ENCODE measurements at regions not wholly inside any gene's neighbourhood (a gene's known extent, or its start where the extent isn't known, plus 50 kb on each side); places are given as distances from the start of the nearest gene placed in this dataset.

DNA sequence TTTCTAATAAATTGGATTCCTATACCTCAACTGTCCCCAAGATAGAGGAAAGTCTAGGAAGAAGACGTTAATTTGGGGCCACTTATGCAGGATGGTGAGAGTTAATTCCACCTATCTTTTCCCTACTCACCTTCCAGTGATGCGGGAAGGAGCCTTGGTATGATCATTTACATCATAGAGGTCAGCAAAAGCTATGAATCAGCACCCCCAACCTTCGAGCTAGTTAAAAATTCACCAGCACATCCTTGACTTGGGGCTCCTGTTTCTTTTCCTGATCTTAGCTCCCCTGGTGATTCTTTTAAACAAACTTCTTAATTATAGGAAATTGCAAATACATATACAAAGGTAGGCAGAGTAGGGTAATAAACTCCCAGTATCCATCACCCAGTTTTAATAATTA lies 366.6 kb downstream of the SOX2 start:
- WGBS, result 88% methylated on average over 2 of the region's 3 CpGs

DNA sequence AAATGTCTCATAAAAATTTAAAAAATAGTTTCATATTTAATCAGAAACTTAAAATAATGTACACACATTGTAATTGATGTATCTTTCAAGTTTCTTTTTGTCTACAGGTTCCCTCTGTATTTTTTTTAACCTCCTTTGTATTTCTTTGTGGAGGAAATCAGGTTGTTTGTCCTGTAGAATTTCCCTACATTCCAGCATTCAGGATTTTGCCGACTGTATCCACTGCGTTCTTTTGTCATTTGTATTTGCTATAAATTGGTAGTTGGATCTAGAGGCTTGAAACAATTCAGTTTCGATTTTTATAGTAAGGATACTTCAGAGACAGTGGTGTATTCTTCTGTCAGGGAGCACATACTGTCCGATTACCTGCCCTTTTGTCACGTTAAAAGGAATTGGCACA lies 367.2 kb downstream of the SOX2 start:
- Histone ChIP-seq H3K27ac (ENCODE audit: low read length, poor library complexity, severe bottlenecking) (no peak overlapping the region), H4K8ac (ENCODE audit: low read length) (no peak overlapping the region), H3K79me1 (replicated peaks; ENCODE audit: low read length, poor library complexity, severe bottlenecking) (no peaks in the 10 kb centered on the region), H2AFZ (ENCODE audit: low read depth, low read length) (no peak overlapping the region), H2BK12ac (ENCODE audit: low read length in 2 of 2) (no peak overlapping the region), H3K4me3 (ENCODE audit: insufficient read depth in 1 of 2, low read depth in 1 of 2, low read length in 2 of 2) (no peak overlapping the region), H3K36me3 (ENCODE audit: control insufficient read depth in 1 of 2, insufficient read depth in 2 of 2, low read depth in 1 of 2, low read length in 2 of 2) (no peaks in the 10 kb centered on the region), H3K23ac (ENCODE audit: low read length in 2 of 2) (no peak overlapping the region), H3K27me3 (ENCODE audit: control insufficient read depth in 1 of 2, insufficient read depth in 1 of 2, low read length in 2 of 2) (no peaks in the 10 kb centered on the region), H4K91ac (ENCODE audit: low read length) (no peak overlapping the region), H2BK120ac (ENCODE audit: low read depth, low read length) (no peak overlapping the region), H3K18ac (ENCODE audit: low read depth in 1 of 2, low read length in 2 of 2) (no peak overlapping the region), H3K4me1 (ENCODE audit: control insufficient read depth, insufficient read depth, low read depth, low read length) (peaks cover 7% of the 10 kb centered on the region), H2AK5ac (ENCODE audit: low read length, severe bottlenecking) (no peak overlapping the region), H2BK5ac (ENCODE audit: low read depth, low read length, poor library complexity, severe bottlenecking) (peak overlapping the region; percentile 66), H3K4me2 (ENCODE audit: low read length, poor library complexity, severe bottlenecking) (no peak overlapping the region), H3K9me3 (ENCODE audit: control insufficient read depth, low read length) (peaks cover 2% of the 10 kb centered on the region), H3K9ac (ENCODE audit: low read length) (no peak overlapping the region), H3K4ac (ENCODE audit: low read depth in 1 of 2, low read length in 2 of 2) (no peak overlapping the region), H3K14ac (ENCODE audit: low read length in 2 of 2) (no peak overlapping the region), H2BK15ac (ENCODE audit: low read depth, poor library complexity, severe bottlenecking) (no peak overlapping the region)
- WGBS, result 69% methylated on average over 3 of the region's 5 CpGs
- no peak for DNase-seq

More for the DNA sequence above, 366.6 kb downstream of the SOX2 start:
- H2BK12ac ChIP-seq (ENCODE audit: low read length in 2 of 2), result no peak overlapping the region
- no peak overlapping the region for H3K4ac ChIP-seq (ENCODE audit: low read depth in 1 of 2, low read length in 2 of 2)
- no peak overlapping the region for H4K8ac ChIP-seq (ENCODE audit: low read length)
- no peak overlapping the region for H3K4me3 ChIP-seq (ENCODE audit: insufficient read depth in 1 of 2, low read depth in 1 of 2, low read length in 2 of 2)
- H3K36me3 ChIP-seq (ENCODE audit: control insufficient read depth in 1 of 2, insufficient read depth in 2 of 2, low read depth in 1 of 2, low read length in 2 of 2), result no peaks in the 10 kb centered on the region
- no peaks in the 10 kb centered on the region for H3K27me3 ChIP-seq (ENCODE audit: control insufficient read depth in 1 of 2, insufficient read depth in 1 of 2, low read length in 2 of 2)
- H2AFZ ChIP-seq (ENCODE audit: low read depth, low read length), result no peak overlapping the region
- no peak overlapping the region for H2AK5ac ChIP-seq (ENCODE audit: low read length, severe bottlenecking)
- no peak overlapping the region for H3K23ac ChIP-seq (ENCODE audit: low read length in 2 of 2)
- no peak overlapping the region for H3K14ac ChIP-seq (ENCODE audit: low read length in 2 of 2)
- no peak overlapping the region for H3K4me2 ChIP-seq (ENCODE audit: low read length, poor library complexity, severe bottlenecking)
- H3K27ac ChIP-seq (ENCODE audit: low read length, poor library complexity, severe bottlenecking), result peak overlapping the region; percentile 14
- peaks cover 7% of the 10 kb centered on the region for H3K4me1 ChIP-seq (ENCODE audit: control insufficient read depth, insufficient read depth, low read depth, low read length)
- no peak overlapping the region for H2BK5ac ChIP-seq (ENCODE audit: low read depth, low read length, poor library complexity, severe bottlenecking)
- DNase-seq, result no peak
- H4K91ac ChIP-seq (ENCODE audit: low read length), result no peak overlapping the region
- H3K79me1 ChIP-seq (replicated peaks; ENCODE audit: low read length, poor library complexity, severe bottlenecking), result no peaks in the 10 kb centered on the region
- no peak overlapping the region for H3K18ac ChIP-seq (ENCODE audit: low read depth in 1 of 2, low read length in 2 of 2)
- no peak overlapping the region for H2BK15ac ChIP-seq (ENCODE audit: low read depth, poor library complexity, severe bottlenecking)
- no peak overlapping the region for H2BK120ac ChIP-seq (ENCODE audit: low read depth, low read length)
- H3K9ac ChIP-seq (ENCODE audit: low read length), result no peak overlapping the region
- peaks cover 2% of the 10 kb centered on the region for H3K9me3 ChIP-seq (ENCODE audit: control insufficient read depth, low read length)

DNA sequence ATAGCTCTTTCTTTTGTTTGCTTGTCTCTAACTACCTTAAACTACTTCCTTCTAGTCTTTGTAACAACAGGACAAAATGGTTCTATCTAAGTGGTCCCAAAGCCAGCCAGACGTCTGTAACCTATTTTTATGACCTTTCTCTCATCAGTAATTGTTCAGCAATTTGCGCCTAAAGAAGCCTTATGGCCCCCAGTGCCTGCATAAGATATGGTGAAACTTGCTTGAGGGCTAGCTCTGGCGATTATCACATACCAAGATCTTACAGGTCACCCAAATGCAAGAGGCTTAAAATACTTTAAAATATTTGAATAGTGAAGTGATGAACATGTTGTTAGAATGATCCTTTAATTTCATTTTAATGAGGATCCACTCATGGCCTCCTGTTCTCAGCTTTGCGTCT lies 369.4 kb downstream of the SOX2 start:
- Histone ChIP-seq H3K27ac (ENCODE audit: low read length, poor library complexity, severe bottlenecking) (no peak overlapping the region), H3K4me3 (ENCODE audit: insufficient read depth in 1 of 2, low read depth in 1 of 2, low read length in 2 of 2) (no peak overlapping the region), H4K8ac (ENCODE audit: low read length) (no peak overlapping the region), H3K9me3 (ENCODE audit: control insufficient read depth, low read length) (peaks cover 2% of the 10 kb centered on the region), H3K23ac (ENCODE audit: low read length in 2 of 2) (no peak overlapping the region), H2BK15ac (ENCODE audit: low read depth, poor library complexity, severe bottlenecking) (no peak overlapping the region), H2AFZ (ENCODE audit: low read depth, low read length) (no peak overlapping the region), H3K27me3 (ENCODE audit: control insufficient read depth in 1 of 2, insufficient read depth in 1 of 2, low read length in 2 of 2) (no peaks in the 10 kb centered on the region), H3K36me3 (ENCODE audit: control insufficient read depth in 1 of 2, insufficient read depth in 2 of 2, low read depth in 1 of 2, low read length in 2 of 2) (no peaks in the 10 kb centered on the region), H3K14ac (ENCODE audit: low read length in 2 of 2) (no peak overlapping the region), H3K18ac (ENCODE audit: low read depth in 1 of 2, low read length in 2 of 2) (no peak overlapping the region), H4K91ac (ENCODE audit: low read length) (no peak overlapping the region), H3K79me1 (replicated peaks; ENCODE audit: low read length, poor library complexity, severe bottlenecking) (no peaks in the 10 kb centered on the region), H2BK12ac (ENCODE audit: low read length in 2 of 2) (no peak overlapping the region), H2AK5ac (ENCODE audit: low read length, severe bottlenecking) (no peak overlapping the region), H3K9ac (ENCODE audit: low read length) (no peak overlapping the region), H3K4me1 (ENCODE audit: control insufficient read depth, insufficient read depth, low read depth, low read length) (peaks cover 7% of the 10 kb centered on the region), H3K4ac (ENCODE audit: low read depth in 1 of 2, low read length in 2 of 2) (no peak overlapping the region), H2BK5ac (ENCODE audit: low read depth, low read length, poor library complexity, severe bottlenecking) (no peak overlapping the region), H3K4me2 (ENCODE audit: low read length, poor library complexity, severe bottlenecking) (no peak overlapping the region), H2BK120ac (ENCODE audit: low read depth, low read length) (no peak overlapping the region)
- WGBS, result 51% methylated on average over 2 of the region's 4 CpGs
- DNase-seq, result no peak

DNA sequence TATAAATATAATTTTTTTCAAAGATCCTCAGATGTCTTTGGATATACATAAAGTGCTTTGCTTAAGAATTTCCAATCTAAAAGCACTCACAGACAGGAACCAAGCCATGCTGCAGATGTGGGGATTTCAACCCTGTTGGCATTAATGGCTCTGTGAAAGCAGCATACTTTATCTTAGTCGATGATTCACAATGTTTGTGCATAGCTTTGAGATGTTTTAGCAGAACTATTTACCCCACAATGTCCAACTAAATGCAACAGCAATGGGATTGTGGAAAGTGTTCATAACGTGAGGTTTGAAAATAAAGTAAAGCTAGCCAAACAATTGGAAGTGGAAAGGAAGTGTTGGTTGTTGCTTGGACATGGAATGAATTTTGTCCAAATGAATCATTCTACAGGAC lies 371.4 kb downstream of the SOX2 start:
- no peak overlapping the region for H3K4me2 ChIP-seq (ENCODE audit: low read length, poor library complexity, severe bottlenecking)
- H3K4me1 ChIP-seq (ENCODE audit: control insufficient read depth, insufficient read depth, low read depth, low read length), result peaks cover 1% of the 10 kb centered on the region
- H2BK120ac ChIP-seq (ENCODE audit: low read depth, low read length), result no peak overlapping the region
- no peaks in the 10 kb centered on the region for H3K27me3 ChIP-seq (ENCODE audit: control insufficient read depth in 1 of 2, insufficient read depth in 1 of 2, low read length in 2 of 2)
- no peak overlapping the region for H3K23ac ChIP-seq (ENCODE audit: low read length in 2 of 2)
- H3K4ac ChIP-seq (ENCODE audit: low read depth in 1 of 2, low read length in 2 of 2), result no peak overlapping the region
- H3K79me1 ChIP-seq (replicated peaks; ENCODE audit: low read length, poor library complexity, severe bottlenecking), result no peaks in the 10 kb centered on the region
- H4K91ac ChIP-seq (ENCODE audit: low read length), result no peak overlapping the region
- H3K9ac ChIP-seq (ENCODE audit: low read length), result no peak overlapping the region
- no peak overlapping the region for H3K14ac ChIP-seq (ENCODE audit: low read length in 2 of 2)
- H2AFZ ChIP-seq (ENCODE audit: low read depth, low read length), result no peak overlapping the region
- H3K18ac ChIP-seq (ENCODE audit: low read depth in 1 of 2, low read length in 2 of 2), result no peak overlapping the region
- no peak overlapping the region for H4K8ac ChIP-seq (ENCODE audit: low read length)
- H3K4me3 ChIP-seq (ENCODE audit: insufficient read depth in 1 of 2, low read depth in 1 of 2, low read length in 2 of 2), result no peak overlapping the region
- H3K27ac ChIP-seq (ENCODE audit: low read length, poor library complexity, severe bottlenecking), result peak overlapping the region; percentile 31
- 24% methylated on average over 2 of the region's 2 CpGs for WGBS
- H2BK15ac ChIP-seq (ENCODE audit: low read depth, poor library complexity, severe bottlenecking), result no peak overlapping the region
- H3K36me3 ChIP-seq (ENCODE audit: control insufficient read depth in 1 of 2, insufficient read depth in 2 of 2, low read depth in 1 of 2, low read length in 2 of 2), result no peaks in the 10 kb centered on the region
- H2AK5ac ChIP-seq (ENCODE audit: low read length, severe bottlenecking), result no peak overlapping the region
- H2BK5ac ChIP-seq (ENCODE audit: low read depth, low read length, poor library complexity, severe bottlenecking), result no peak overlapping the region
- peak; percentile 18 for DNase-seq
- H3K9me3 ChIP-seq (ENCODE audit: control insufficient read depth, low read length), result peaks cover 2% of the 10 kb centered on the region
- H2BK12ac ChIP-seq (ENCODE audit: low read length in 2 of 2), result no peak overlapping the region
